ENCODE measurements at regions not wholly inside any gene's neighbourhood (a gene's known extent, or its start where the extent isn't known, plus 50 kb on each side); places are given as distances from the start of the nearest gene placed in this dataset.

GRCh38 chr5:73307645-73308355 is 134.8 kb downstream of the TMEM174 start:
- DNase-seq (ENCODE audit: low spot score), result no peak
- no peaks in the 10 kb centered on the region for H3K9me3 ChIP-seq (ENCODE audit: low read length)
- ChIA-PET POLR2A (no interaction called here), CTCF (ENCODE audit: unreplicated experiment) (no interaction called here)
- no peaks in the 10 kb centered on the region for H3K9me2 ChIP-seq (ENCODE audit: insufficient read depth, low read length)
- H3K4me1 ChIP-seq (ENCODE audit: insufficient read depth, low read length, poor library complexity, severe bottlenecking), result no peaks in the 10 kb centered on the region
- BruUV-seq (replicated peaks), result no TSS peak
- no peak overlapping the region for H3K4me2 ChIP-seq (ENCODE audit: low read length)
- no peaks in the 10 kb centered on the region for H3K36me3 ChIP-seq (ENCODE audit: insufficient read depth, low read length)
- H2AFZ ChIP-seq (ENCODE audit: low read length), result no peak overlapping the region
- no peak for TF ChIP-seq CTCF (conservative IDR thresholded peaks at IDR 0.05; ENCODE audit: low read length)
- no peak for TF ChIP-seq EZH2phosphoT487 (IDR thresholded peaks at IDR 0.05; ENCODE audit: borderline replicate concordance, low read depth, low read length)
- no peak overlapping the region for H3K27ac ChIP-seq (ENCODE audit: low read depth, low read length, poor library complexity, severe bottlenecking)
- intact Hi-C loops (cut with micrococcal nuclease; ENCODE audit: unreplicated experiment), result no loop called here
- H4K20me1 ChIP-seq (ENCODE audit: insufficient read depth, low read length), result no peaks in the 10 kb centered on the region
- no peaks in the 10 kb centered on the region for H3K79me2 ChIP-seq (ENCODE audit: insufficient read depth, low read depth, low read length)
- no peak overlapping the region for H3K4me3 ChIP-seq (ENCODE audit: low read depth, low read length, poor library complexity, severe bottlenecking)

GRCh38 chr5:73306741-73307275 is 133.8 kb downstream of the TMEM174 start:
- no peak overlapping the region for H3K4me2 ChIP-seq (ENCODE audit: low read length)
- CTCF ChIA-PET (ENCODE audit: unreplicated experiment), result no interaction called here
- H3K79me2 ChIP-seq (ENCODE audit: insufficient read depth, low read depth, low read length), result no peaks in the 10 kb centered on the region
- no TSS peak for BruUV-seq (replicated peaks)
- H3K4me1 ChIP-seq (ENCODE audit: insufficient read depth, low read length, poor library complexity, severe bottlenecking), result no peaks in the 10 kb centered on the region
- DNase-seq (ENCODE audit: low spot score), result no peak
- H3K9me2 ChIP-seq (ENCODE audit: insufficient read depth, low read length), result no peaks in the 10 kb centered on the region
- no peaks in the 10 kb centered on the region for H3K9me3 ChIP-seq (ENCODE audit: low read length)
- TF ChIP-seq EZH2phosphoT487 (IDR thresholded peaks at IDR 0.05; ENCODE audit: borderline replicate concordance, low read depth, low read length), result no peak
- no peak for TF ChIP-seq CTCF (conservative IDR thresholded peaks at IDR 0.05; ENCODE audit: low read length)
- no peaks in the 10 kb centered on the region for H4K20me1 ChIP-seq (ENCODE audit: insufficient read depth, low read length)
- no peak overlapping the region for H2AFZ ChIP-seq (ENCODE audit: low read length)
- no peaks in the 10 kb centered on the region for H3K36me3 ChIP-seq (ENCODE audit: insufficient read depth, low read length)
- no peak overlapping the region for H3K4me3 ChIP-seq (ENCODE audit: low read depth, low read length, poor library complexity, severe bottlenecking)
- H3K27ac ChIP-seq (ENCODE audit: low read depth, low read length, poor library complexity, severe bottlenecking), result no peak overlapping the region
- POLR2A ChIA-PET, result no interaction called here
- intact Hi-C loops (cut with micrococcal nuclease; ENCODE audit: unreplicated experiment), result no loop called here

- TF ChIP-seq EZH2phosphoT487 (IDR thresholded peaks at IDR 0.05; ENCODE audit: borderline replicate concordance, low read depth, low read length), result no peak
- no peak for TF ChIP-seq CTCF (conservative IDR thresholded peaks at IDR 0.05; ENCODE audit: low read length)
- no TSS peak for BruUV-seq (replicated peaks)
- H3K36me3 ChIP-seq (ENCODE audit: insufficient read depth, low read length), result no peaks in the 10 kb centered on the region
- H3K79me2 ChIP-seq (ENCODE audit: insufficient read depth, low read depth, low read length), result no peaks in the 10 kb centered on the region
- no peaks in the 10 kb centered on the region for H4K20me1 ChIP-seq (ENCODE audit: insufficient read depth, low read length)
- no peak overlapping the region for H3K27ac ChIP-seq (ENCODE audit: low read depth, low read length, poor library complexity, severe bottlenecking)
- no peaks in the 10 kb centered on the region for H3K4me1 ChIP-seq (ENCODE audit: insufficient read depth, low read length, poor library complexity, severe bottlenecking)
- H2AFZ ChIP-seq (ENCODE audit: low read length), result no peak overlapping the region
- no peaks in the 10 kb centered on the region for H3K9me2 ChIP-seq (ENCODE audit: insufficient read depth, low read length)
- intact Hi-C loops (cut with micrococcal nuclease; ENCODE audit: unreplicated experiment), result no loop called here
- no peak overlapping the region for H3K4me2 ChIP-seq (ENCODE audit: low read length)
- H3K4me3 ChIP-seq (ENCODE audit: low read depth, low read length, poor library complexity, severe bottlenecking), result no peak overlapping the region
- no peaks in the 10 kb centered on the region for H3K9me3 ChIP-seq (ENCODE audit: low read length)
- CTCF ChIA-PET (ENCODE audit: unreplicated experiment), result no interaction called here
- DNase-seq (ENCODE audit: low spot score), result no peak
- POLR2A ChIA-PET, result no interaction called here
Measured at GRCh38 chr5:73306078-73306719, 133.2 kb downstream of the TMEM174 start.
